T-cell (primary cell): ENCODE measurements at regions not wholly inside any gene's neighbourhood (a gene's known extent, or its start where the extent isn't known, plus 50 kb on each side); places are given as distances from the start of the nearest gene placed in this dataset.

Experiments used
- ATAC-seq, 4 experiments: fragments of 200-7000 bp in 3 of 4; fragments of 150-1000 bp in 1 of 4; cut with Tn5 transposase; replicated peaks in 1 of 4; 1 replicate in 3 of 4; 2 replicates in 1 of 4; pipeline ENCODE4 v1.10.0; 2021; ENCODE audit warnings: moderate library complexity in 3 of 4, mild to moderate bottlenecking in 2 of 4, moderate number of reproducible peaks in 1 of 4
- CTCF ChIA-PET, 2 donors: fragments of 300-600 bp; sonication (Branson Sonifier 250); formaldehyde crosslinking; loops; one replicate each; lab custom pipeline; 2022; ENCODE audit warnings: antibody characterized with exemption in 2 of 2; lab: Charles Lee
- POLR2A ChIA-PET, 2 donors: fragments of 300-600 bp; sonication (Branson Sonifier 250); formaldehyde crosslinking; loops; one replicate each; lab custom pipeline; 2022; ENCODE audit warnings: antibody characterized with exemption in 2 of 2; lab: Charles Lee
- DNase-seq, 35 experiments: peaks; one replicate each; pipeline versions ENCODE4 v3.0.0 to v3.0.0-alpha.2; 2013 to 2023
- H3K27ac ChIP-seq: one replicate; pipeline ENCODE4 v1.5.1; 2013; ENCODE audit warnings: low read length
- H3K27me3 ChIP-seq, 2 experiments: replicated peaks in 1 of 2; 1 replicate in 1 of 2; 2 replicates in 1 of 2; pipeline versions ENCODE4 v1.6.1 to v1.7.0; 2013; ENCODE audit warnings: low read length in 1 of 2, mixed read lengths in 1 of 2; ENCODE audit not compliant: control insufficient read depth in 2 of 2, insufficient read depth in 2 of 2; ENCODE audit errors: extremely low read depth in 1 of 2
- H3K36me3 ChIP-seq, 2 donors: 1 replicate in 1 of 2; 2 replicates in 1 of 2; pipeline versions ENCODE4 v1.6.1 to v1.7.0; 2013; ENCODE audit warnings: low read length in 1 of 2; ENCODE audit not compliant: control insufficient read depth in 2 of 2, insufficient read depth in 1 of 2; ENCODE audit errors: extremely low read depth in 1 of 2
- H3K4me1 ChIP-seq, 2 experiments: 1 replicate in 1 of 2; 2 replicates in 1 of 2; pipeline versions ENCODE4 v1.6.1 to v1.7.0; 2013; ENCODE audit warnings: low read length in 2 of 2, mixed read lengths in 1 of 2; ENCODE audit not compliant: insufficient read depth in 2 of 2, control insufficient read depth in 1 of 2; ENCODE audit errors: extremely low read depth in 1 of 2
- H3K4me3 ChIP-seq, 2 donors: 1 replicate in 1 of 2; 2 replicates in 1 of 2; pipeline versions ENCODE4 v1.5.1 to v1.7.0; 2013; ENCODE audit warnings: mild to moderate bottlenecking in 2 of 2, low read length in 1 of 2, moderate library complexity in 1 of 2; ENCODE audit not compliant: control insufficient read depth in 1 of 2; ENCODE audit errors: extremely low read depth in 1 of 2
- H3K9me3 ChIP-seq: 2 replicates; pipeline ENCODE4 v1.7.0; 2013
- H3K27ac Mint-ChIP-seq, 2 donors: one replicate each; pipeline ENCODE4 v1.8.0; 2020 to 2021; ENCODE audit warnings: mild to moderate bottlenecking in 2 of 2, mixed read lengths in 2 of 2
- H3K27me3 Mint-ChIP-seq, 2 donors: one replicate each; pipeline ENCODE4 v1.8.0; 2021 to 2022; ENCODE audit warnings: mixed read lengths in 2 of 2
- H3K36me3 Mint-ChIP-seq: one replicate; pipeline ENCODE4 v1.8.0; 2021; ENCODE audit warnings: mixed read lengths
- H3K4me1 Mint-ChIP-seq, 3 donors: one replicate each; pipeline ENCODE4 v1.8.0; 2020 to 2022; ENCODE audit warnings: mixed read lengths in 3 of 3, mild to moderate bottlenecking in 1 of 3
- H3K4me3 Mint-ChIP-seq, 3 donors: one replicate each; pipeline ENCODE4 v1.8.0; 2020 to 2022; ENCODE audit warnings: mild to moderate bottlenecking in 3 of 3, mixed read lengths in 3 of 3, moderate library complexity in 3 of 3
- H3K9me3 Mint-ChIP-seq, 3 donors: one replicate each; pipeline ENCODE4 v1.8.0; 2020 to 2022; ENCODE audit warnings: mixed read lengths in 3 of 3
- whole genome bisulfite sequencing: methylation state at CpG from one replicate; pipeline ENCODE4 v1.1.5; 2013; ENCODE audit warnings: missing lambda C conversion rate; ENCODE audit not compliant: insufficient coverage; 5-methylcytosine and 5-hydroxymethylcytosine counted together

- H3K4me3 Mint-ChIP-seq, result no peak overlapping the region
- H3K36me3 Mint-ChIP-seq, result no peaks in the 10 kb centered on the region
- H3K27me3 ChIP-seq, result no peaks in the 10 kb centered on the region
- no peak for ATAC-seq
- H3K27ac ChIP-seq, result no peak overlapping the region
- no peaks in the 10 kb centered on the region for H3K9me3 ChIP-seq
- no peak overlapping the region for H3K4me3 ChIP-seq
- H3K36me3 ChIP-seq, result no peaks in the 10 kb centered on the region
- peaks cover 0 to 11% (median 0%) of the 10 kb centered on the region in 3 donors for H3K4me1 Mint-ChIP-seq
- no peak for DNase-seq
- no peaks in the 10 kb centered on the region for H3K4me1 ChIP-seq
- H3K27me3 Mint-ChIP-seq, result no peaks in the 10 kb centered on the region
- ChIA-PET POLR2A (no interaction called here), CTCF (interaction anchor here in 1 of 2 donors (0.5 kb wide), 1 partner anchor 963 kb away, joined by 3 read pairs; no protein-coding TSS in a partner anchor)
- H3K9me3 Mint-ChIP-seq, result peaks cover 0 to 13% (median 7%) of the 10 kb centered on the region in 3 donors
- H3K27ac Mint-ChIP-seq, result no peak overlapping the region
- WGBS, result no CpG with 5 or more reads among the region's 3 CpGs
Observed at GRCh38 chr3:143203848-143204247, 84.3 kb downstream of the CHST2 start.

DNA sequence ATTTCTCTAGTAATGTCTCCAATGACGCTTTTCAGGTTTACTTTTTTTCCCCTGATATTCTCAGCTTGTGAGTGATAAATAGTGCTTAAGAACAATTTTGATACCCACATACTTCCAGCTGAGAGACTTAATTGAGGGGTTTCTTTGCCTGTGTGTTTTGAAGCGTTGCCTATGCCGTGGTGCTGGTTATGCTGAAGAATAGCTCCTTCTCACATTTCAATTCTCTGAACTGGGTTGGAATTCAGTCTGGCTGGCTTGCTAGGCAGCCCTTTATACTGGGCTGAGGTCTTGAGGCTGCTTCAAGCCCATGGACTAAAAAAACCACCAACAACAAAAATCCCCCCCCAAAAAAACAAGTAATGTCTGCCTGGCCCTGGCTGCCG, 87.4 kb downstream of the CHST2 start:
- no peak overlapping the region for H3K27ac ChIP-seq
- Mint-ChIP-seq H3K27me3 (no peaks in the 10 kb centered on the region), H3K4me3 (no peak overlapping the region), H3K9me3 (peaks cover 0 to 13% (median 7%) of the 10 kb centered on the region in 3 donors), H3K4me1 (peaks cover 1 to 10% (median 7%) of the 10 kb centered on the region in 3 donors), H3K27ac (no peak overlapping the region), H3K36me3 (no peaks in the 10 kb centered on the region)
- no peak for DNase-seq
- ChIA-PET POLR2A (no interaction called here), CTCF (no interaction called here)
- ATAC-seq, result no peak
- H3K27me3 ChIP-seq, result no peaks in the 10 kb centered on the region
- peaks cover 0 to 4% of the 10 kb centered on the region in 2 experiments for H3K4me1 ChIP-seq
- no peaks in the 10 kb centered on the region for H3K9me3 ChIP-seq
- H3K36me3 ChIP-seq, result no peaks in the 10 kb centered on the region
- WGBS, result no CpG with 5 or more reads among the region's 4 CpGs
- no peak overlapping the region for H3K4me3 ChIP-seq

DNA sequence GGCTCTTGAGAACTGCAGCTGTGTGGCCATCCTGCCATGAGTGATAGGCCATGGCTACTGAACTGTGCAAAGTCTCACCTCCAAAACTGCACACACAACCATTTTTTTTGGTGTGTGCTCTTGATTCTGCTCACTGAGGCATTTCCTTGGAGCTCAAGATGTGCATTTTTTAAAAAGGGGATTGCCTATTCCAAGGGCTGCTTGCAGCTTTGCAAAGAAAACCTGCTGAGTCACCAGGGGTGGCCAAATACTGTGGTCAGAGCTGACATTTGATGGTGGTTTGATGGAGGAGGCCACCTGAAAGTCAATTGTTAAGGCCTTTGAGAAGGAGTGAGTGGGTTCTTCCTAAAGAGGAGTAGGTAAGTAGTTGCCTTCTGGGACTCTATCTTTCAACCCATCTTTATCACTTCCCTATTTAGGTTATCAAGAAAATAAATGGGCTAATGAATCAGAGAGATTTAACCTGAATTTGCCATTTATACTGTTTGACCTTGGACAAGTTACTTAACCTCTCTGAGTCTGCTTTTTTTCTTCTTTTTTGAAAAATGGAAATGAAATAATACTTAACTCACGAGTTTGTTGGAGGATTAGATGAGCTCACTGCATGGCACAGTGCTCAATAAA, 87.9 kb downstream of the CHST2 start:
- Histone ChIP-seq H3K27ac (no peak overlapping the region), H3K4me1 (peaks cover 0 to 4% of the 10 kb centered on the region in 2 experiments), H3K4me3 (no peak overlapping the region), H3K27me3 (no peaks in the 10 kb centered on the region), H3K9me3 (no peaks in the 10 kb centered on the region), H3K36me3 (no peaks in the 10 kb centered on the region)
- H3K9me3 Mint-ChIP-seq, result peaks cover 0 to 13% (median 7%) of the 10 kb centered on the region in 3 donors
- DNase-seq, result peak in 1 of 35 experiments; percentile 7
- H3K4me1 Mint-ChIP-seq, result peaks cover 1 to 10% (median 4%) of the 10 kb centered on the region in 3 donors
- H3K27ac Mint-ChIP-seq, result no peak overlapping the region
- H3K4me3 Mint-ChIP-seq, result no peak overlapping the region
- no peaks in the 10 kb centered on the region for H3K27me3 Mint-ChIP-seq
- no peak for ATAC-seq
- POLR2A ChIA-PET, result no interaction called here
- CTCF ChIA-PET, result no interaction called here
- H3K36me3 Mint-ChIP-seq, result no peaks in the 10 kb centered on the region
- WGBS, result no CpG with 5 or more reads among the region's 1 CpG

- H3K4me1 ChIP-seq, result peaks cover 0 to 4% of the 10 kb centered on the region in 2 experiments
- peaks cover 0 to 10% (median 1%) of the 10 kb centered on the region in 3 donors for H3K4me1 Mint-ChIP-seq
- peaks cover 0 to 13% (median 7%) of the 10 kb centered on the region in 3 donors for H3K9me3 Mint-ChIP-seq
- WGBS, result no CpG with 5 or more reads among the region's 3 CpGs
- no peak for DNase-seq
- ATAC-seq, result no peak
- H3K27me3 Mint-ChIP-seq, result no peaks in the 10 kb centered on the region
- H3K27me3 ChIP-seq, result no peaks in the 10 kb centered on the region
- H3K4me3 ChIP-seq, result no peak overlapping the region
- H3K27ac ChIP-seq, result no peak overlapping the region
- no peak overlapping the region for H3K4me3 Mint-ChIP-seq
- no peak overlapping the region for H3K27ac Mint-ChIP-seq
- no peaks in the 10 kb centered on the region for H3K36me3 Mint-ChIP-seq
- ChIA-PET CTCF (no interaction called here), POLR2A (no interaction called here)
- H3K36me3 ChIP-seq, result no peaks in the 10 kb centered on the region
- no peaks in the 10 kb centered on the region for H3K9me3 ChIP-seq
Observed at GRCh38 chr3:143208976-143209714, 89.6 kb downstream of the CHST2 start.

- Histone ChIP-seq H3K27me3 (no peaks in the 10 kb centered on the region), H3K4me1 (peaks cover 0 to 4% of the 10 kb centered on the region in 2 experiments), H3K36me3 (no peaks in the 10 kb centered on the region), H3K4me3 (no peak overlapping the region), H3K27ac (no peak overlapping the region), H3K9me3 (no peaks in the 10 kb centered on the region)
- Mint-ChIP-seq H3K9me3 (peaks cover 0 to 9% (median 7%) of the 10 kb centered on the region in 3 donors), H3K27me3 (no peaks in the 10 kb centered on the region), H3K27ac (no peak overlapping the region), H3K36me3 (no peaks in the 10 kb centered on the region), H3K4me3 (no peak overlapping the region), H3K4me1 (peaks cover 0 to 10% (median 1%) of the 10 kb centered on the region in 3 donors)
- DNase-seq (no peak), ATAC-seq (no peak)
- 88% methylated on average over 1 of the region's 4 CpGs for WGBS
- ChIA-PET CTCF (no interaction called here), POLR2A (no interaction called here)
Observed at GRCh38 chr3:143209715-143210059, 90.1 kb downstream of the CHST2 start.

GRCh38 chr3:143210141-143210540, 90.6 kb downstream of the CHST2 start:
- Mint-ChIP-seq H3K9me3 (peaks cover 0 to 8% (median 6%) of the 10 kb centered on the region in 3 donors), H3K36me3 (no peaks in the 10 kb centered on the region), H3K4me1 (peaks cover 1 to 10% (median 2%) of the 10 kb centered on the region in 3 donors), H3K4me3 (no peak overlapping the region), H3K27ac (no peak overlapping the region), H3K27me3 (no peaks in the 10 kb centered on the region)
- no peak for ATAC-seq
- H3K4me3 ChIP-seq, result no peak overlapping the region
- peaks cover 0 to 4% of the 10 kb centered on the region in 2 experiments for H3K4me1 ChIP-seq
- POLR2A ChIA-PET, result no interaction called here
- CTCF ChIA-PET, result no interaction called here
- WGBS, result no CpG with 5 or more reads among the region's 2 CpGs
- H3K9me3 ChIP-seq, result no peaks in the 10 kb centered on the region
- DNase-seq, result no peak
- no peaks in the 10 kb centered on the region for H3K27me3 ChIP-seq
- no peak overlapping the region for H3K27ac ChIP-seq
- no peaks in the 10 kb centered on the region for H3K36me3 ChIP-seq
